GM19438 (cell line): ENCODE measurements at regions not wholly inside any gene's neighbourhood (a gene's known extent, or its start where the extent isn't known, plus 50 kb on each side); places are given as distances from the start of the nearest gene placed in this dataset.

Source experiments
- ATAC-seq: cut with Tn5 transposase; IDR thresholded peaks from one replicate; pipeline ENCODE4 v1.9.1; 2021; ENCODE audit warnings: low read depth; ENCODE audit not compliant: unreplicated experiment

DNA sequence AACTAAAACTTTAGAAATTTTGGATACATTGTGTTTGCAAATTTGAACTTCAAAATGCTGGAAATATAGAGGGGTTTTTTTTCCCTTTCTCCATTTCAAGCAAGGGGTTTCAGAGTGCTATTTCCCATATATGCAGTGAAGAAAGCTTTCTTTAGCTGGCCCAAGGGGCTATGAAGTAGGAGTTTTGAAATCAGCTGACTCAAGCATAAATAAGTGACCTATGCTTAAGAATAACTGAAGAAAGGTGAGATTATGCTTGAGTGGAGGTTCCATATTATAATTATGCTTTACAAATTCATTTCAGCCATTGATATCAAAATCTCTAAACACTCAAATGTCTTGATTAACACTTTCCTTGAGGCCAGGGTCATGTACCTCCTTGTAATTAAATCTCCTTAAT lies 51.0 kb upstream of the RBBP8 start:
- ATAC-seq: no peak

DNA sequence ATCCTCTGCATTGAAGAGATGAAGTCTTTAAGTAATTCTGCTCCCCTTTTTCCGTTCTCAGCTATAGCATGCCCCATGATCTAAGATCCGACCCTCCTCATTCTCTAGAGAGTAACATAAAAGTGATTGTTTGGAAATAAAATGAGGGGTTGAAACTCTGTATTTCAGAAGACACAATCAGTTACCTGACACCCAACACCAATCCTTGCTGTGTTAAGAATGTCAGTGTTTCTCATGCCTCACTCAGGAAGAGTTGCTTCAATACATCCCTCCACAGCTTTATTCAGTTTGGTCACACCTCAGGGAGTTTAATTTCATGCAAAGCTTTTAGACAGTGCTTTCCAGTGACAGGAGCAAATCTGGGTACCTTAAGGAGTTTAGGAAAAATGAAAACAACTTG lies 49.9 kb upstream of the RBBP8 start:
- no peak for ATAC-seq
